OCI-LY1 (cell line): ENCODE measurements at regions not wholly inside any gene's neighbourhood (a gene's known extent, or its start where the extent isn't known, plus 50 kb on each side); places are given as distances from the start of the nearest gene placed in this dataset.

Experiments used
- EZH2 ChIP-seq: fragments of 200-600 bp; sonication (generic), shearing (Covaris generic); IDR thresholded peaks from 2 replicates; pipeline ENCODE4 v1.8.0; 2017; ENCODE audit warnings: borderline replicate concordance, mixed run types, mild to moderate bottlenecking, antibody characterized with exemption, low read length, moderate library complexity, mixed read lengths
- TF ChIP-seq, protein P1 (sequence below): fragments of 200-600 bp; sonication (generic), shearing (Covaris generic); IDR thresholded peaks from 2 replicates; pipeline ENCODE4 v1.5.1; 2017; ENCODE audit warnings: mild to moderate bottlenecking, antibody characterized with exemption, low read length, moderate library complexity, mixed read lengths

DNA sequence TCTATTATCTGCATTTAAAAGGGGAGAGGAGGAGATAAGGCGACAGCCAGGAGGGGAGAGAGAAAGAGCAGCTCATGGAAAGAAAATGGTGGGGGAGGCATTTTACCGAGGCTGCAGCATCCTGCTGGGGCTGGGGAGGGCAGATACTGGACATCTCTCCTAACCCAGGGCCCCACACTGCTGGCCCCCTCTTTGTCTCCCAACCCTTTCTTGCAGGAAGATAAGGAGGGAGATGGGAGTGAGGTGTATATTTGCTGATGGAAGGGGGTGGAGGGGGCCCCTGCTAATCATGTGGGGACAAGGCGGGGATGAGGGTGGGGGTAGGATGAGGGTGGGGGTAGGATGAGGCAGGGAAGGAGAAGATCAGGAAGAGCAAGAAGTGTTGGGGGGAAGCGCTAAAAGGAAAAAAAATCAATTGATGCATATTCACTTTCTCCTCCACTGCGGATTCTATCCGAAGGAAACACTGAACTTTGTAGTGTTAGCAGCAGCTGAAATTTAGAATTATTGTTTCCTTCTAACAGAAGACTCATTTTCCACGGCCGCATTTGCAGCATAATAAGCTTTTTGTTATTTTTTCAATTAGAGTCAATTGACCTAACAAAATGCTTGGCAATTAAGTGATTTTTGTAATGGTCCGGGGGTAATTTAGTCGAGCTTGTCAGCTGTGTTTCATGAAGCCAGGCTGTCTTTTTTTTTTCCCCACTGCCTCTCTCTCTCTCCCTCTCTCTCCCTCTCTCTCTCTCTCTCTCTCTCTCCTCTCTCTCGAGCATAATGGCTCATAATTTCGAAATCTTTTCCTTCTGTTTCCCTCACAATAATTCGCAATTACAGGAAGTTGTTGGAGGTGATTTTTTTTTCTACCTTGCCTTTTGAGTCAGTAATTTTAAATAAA, 1134.6 kb downstream of the BCL11B start:
- TF ChIP-seq, protein P1, sequence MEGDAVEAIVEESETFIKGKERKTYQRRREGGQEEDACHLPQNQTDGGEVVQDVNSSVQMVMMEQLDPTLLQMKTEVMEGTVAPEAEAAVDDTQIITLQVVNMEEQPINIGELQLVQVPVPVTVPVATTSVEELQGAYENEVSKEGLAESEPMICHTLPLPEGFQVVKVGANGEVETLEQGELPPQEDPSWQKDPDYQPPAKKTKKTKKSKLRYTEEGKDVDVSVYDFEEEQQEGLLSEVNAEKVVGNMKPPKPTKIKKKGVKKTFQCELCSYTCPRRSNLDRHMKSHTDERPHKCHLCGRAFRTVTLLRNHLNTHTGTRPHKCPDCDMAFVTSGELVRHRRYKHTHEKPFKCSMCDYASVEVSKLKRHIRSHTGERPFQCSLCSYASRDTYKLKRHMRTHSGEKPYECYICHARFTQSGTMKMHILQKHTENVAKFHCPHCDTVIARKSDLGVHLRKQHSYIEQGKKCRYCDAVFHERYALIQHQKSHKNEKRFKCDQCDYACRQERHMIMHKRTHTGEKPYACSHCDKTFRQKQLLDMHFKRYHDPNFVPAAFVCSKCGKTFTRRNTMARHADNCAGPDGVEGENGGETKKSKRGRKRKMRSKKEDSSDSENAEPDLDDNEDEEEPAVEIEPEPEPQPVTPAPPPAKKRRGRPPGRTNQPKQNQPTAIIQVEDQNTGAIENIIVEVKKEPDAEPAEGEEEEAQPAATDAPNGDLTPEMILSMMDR: no peak
- TF ChIP-seq EZH2: no peak
